Skeletal muscle satellite cell (primary cell): ENCODE measurements at regions not wholly inside any gene's neighbourhood (a gene's known extent, or its start where the extent isn't known, plus 50 kb on each side); places are given as distances from the start of the nearest gene placed in this dataset.

Experiments
- H3K27me3 ChIP-seq: 2 replicates; pipeline ENCODE4 v1.7.0; 2013; ENCODE audit warnings: low read length; ENCODE audit not compliant: control insufficient read depth, insufficient read depth
- H3K36me3 ChIP-seq: 2 replicates; pipeline ENCODE4 v1.7.0; 2013; ENCODE audit warnings: mild to moderate bottlenecking, control low read depth, low read length; ENCODE audit not compliant: insufficient read depth
- H3K4me1 ChIP-seq: 2 replicates; pipeline ENCODE4 v1.7.0; 2013; ENCODE audit warnings: low read length; ENCODE audit not compliant: control insufficient read depth, insufficient read depth
- H3K4me2 ChIP-seq: 2 replicates; pipeline ENCODE4 v1.7.0; 2013; ENCODE audit warnings: mild to moderate bottlenecking, low read length
- H3K4me3 ChIP-seq: 2 replicates; pipeline ENCODE4 v1.7.0; 2013; ENCODE audit warnings: low read length
- H3K9ac ChIP-seq: 2 replicates; pipeline ENCODE4 v1.7.0; 2013; ENCODE audit warnings: mild to moderate bottlenecking, low read depth, low read length, moderate library complexity
- H3K9me3 ChIP-seq: replicated peaks from 2 replicates; pipeline ENCODE4 v1.7.0; 2013; ENCODE audit warnings: mild to moderate bottlenecking, control low read depth, low read length

DNA sequence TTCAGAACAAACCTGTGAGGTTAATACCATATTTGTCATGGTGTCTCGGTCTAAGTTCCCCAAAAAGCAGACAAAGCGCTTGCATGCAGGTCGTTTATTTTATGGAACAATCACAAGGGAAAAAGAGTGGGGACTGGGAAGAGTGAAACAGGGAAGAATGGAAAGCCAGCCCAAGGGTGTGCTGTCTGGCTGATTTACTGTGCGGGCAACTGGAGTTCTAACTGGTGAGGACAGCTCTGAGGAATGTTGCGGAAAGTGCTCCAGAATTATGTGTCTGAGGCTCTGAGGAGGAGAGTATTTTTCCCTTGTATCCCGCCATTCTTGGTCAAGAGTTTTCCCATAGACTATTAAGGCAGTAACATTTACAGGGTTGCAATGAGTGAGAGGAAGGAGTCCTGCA is 465.4 kb downstream of the RMST start:
- H3K9ac ChIP-seq = no peak overlapping the region
- peaks cover 1% of the 10 kb centered on the region for H3K4me1 ChIP-seq
- no peaks in the 10 kb centered on the region for H3K27me3 ChIP-seq
- no peaks in the 10 kb centered on the region for H3K9me3 ChIP-seq
- H3K4me3 ChIP-seq = no peak overlapping the region
- no peak overlapping the region for H3K4me2 ChIP-seq
- no peaks in the 10 kb centered on the region for H3K36me3 ChIP-seq

DNA sequence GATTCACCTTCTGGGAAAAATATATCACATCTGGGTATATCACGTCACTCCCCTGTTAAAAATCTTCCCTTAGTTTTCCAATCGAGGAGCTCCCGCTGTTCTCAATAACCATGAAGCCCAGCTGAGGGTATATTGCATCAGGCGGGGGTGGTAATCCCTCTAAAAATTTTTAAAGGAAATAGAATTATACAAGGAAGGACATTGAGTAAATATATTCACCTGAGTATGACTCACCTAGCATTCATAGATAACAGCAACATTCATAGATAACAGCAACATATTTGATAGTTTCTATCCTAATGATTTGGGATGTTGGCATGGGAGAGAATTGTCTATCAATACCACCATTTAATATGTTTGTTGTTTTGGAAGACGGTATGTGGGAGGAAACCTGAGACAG is 473.6 kb downstream of the RMST start:
- no peak overlapping the region for H3K4me2 ChIP-seq
- no peaks in the 10 kb centered on the region for H3K36me3 ChIP-seq
- no peaks in the 10 kb centered on the region for H3K9me3 ChIP-seq
- peaks cover 23% of the 10 kb centered on the region for H3K4me1 ChIP-seq
- H3K9ac ChIP-seq = no peak overlapping the region
- no peaks in the 10 kb centered on the region for H3K27me3 ChIP-seq
- H3K4me3 ChIP-seq = no peak overlapping the region

- H3K36me3 ChIP-seq = no peaks in the 10 kb centered on the region
- H3K4me3 ChIP-seq = no peak overlapping the region
- H3K9me3 ChIP-seq = no peaks in the 10 kb centered on the region
- no peaks in the 10 kb centered on the region for H3K27me3 ChIP-seq
- H3K4me1 ChIP-seq = peaks cover 23% of the 10 kb centered on the region
- no peak overlapping the region for H3K4me2 ChIP-seq
- no peak overlapping the region for H3K9ac ChIP-seq
Observed at GRCh38 chr12:97938031-97938430, 475.4 kb downstream of the RMST start.

- Histone ChIP-seq H3K4me3 (no peak overlapping the region), H3K9me3 (no peaks in the 10 kb centered on the region), H3K9ac (peak overlapping the region; percentile 2), H3K27me3 (no peaks in the 10 kb centered on the region), H3K36me3 (no peaks in the 10 kb centered on the region), H3K4me2 (no peak overlapping the region), H3K4me1 (peaks cover 23% of the 10 kb centered on the region)
Observed at GRCh38 chr12:97939156-97939555, 476.6 kb downstream of the RMST start.

GRCh38 chr12:97940105-97940504 is 477.5 kb downstream of the RMST start:
- H3K4me3 ChIP-seq = no peak overlapping the region
- H3K9ac ChIP-seq = peak overlapping the region; percentile 2
- peaks cover 27% of the 10 kb centered on the region for H3K4me1 ChIP-seq
- no peak overlapping the region for H3K4me2 ChIP-seq
- no peaks in the 10 kb centered on the region for H3K9me3 ChIP-seq
- H3K27me3 ChIP-seq = no peaks in the 10 kb centered on the region
- no peaks in the 10 kb centered on the region for H3K36me3 ChIP-seq

DNA sequence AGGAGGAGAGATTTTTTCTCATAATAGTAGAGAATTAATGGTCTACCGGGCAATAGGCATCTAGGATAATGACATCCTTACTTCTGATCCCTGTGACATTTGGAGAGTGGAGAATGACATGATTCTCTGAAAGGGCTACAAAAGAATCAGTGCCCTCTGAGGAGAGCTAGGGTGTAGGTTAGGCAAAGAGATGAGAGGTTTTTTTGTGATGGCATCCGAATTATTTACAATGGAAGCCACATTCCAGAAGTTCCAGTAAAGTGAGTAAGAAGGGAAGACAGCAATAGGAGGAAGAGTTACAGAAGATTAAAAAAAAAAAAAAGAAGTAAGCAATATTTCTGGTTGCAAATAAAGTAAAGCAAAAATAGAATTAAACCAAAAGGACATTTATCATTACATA is 478.0 kb downstream of the RMST start:
- no peaks in the 10 kb centered on the region for H3K27me3 ChIP-seq
- no peak overlapping the region for H3K9ac ChIP-seq

GRCh38 chr12:97941686-97942354 is 479.2 kb downstream of the RMST start:
- no peak overlapping the region for H3K4me3 ChIP-seq
- H3K9me3 ChIP-seq = no peaks in the 10 kb centered on the region
- no peaks in the 10 kb centered on the region for H3K27me3 ChIP-seq
- H3K4me2 ChIP-seq = no peak overlapping the region
- H3K9ac ChIP-seq = no peak overlapping the region
- no peaks in the 10 kb centered on the region for H3K36me3 ChIP-seq
- H3K4me1 ChIP-seq = peaks cover 27% of the 10 kb centered on the region

More for the DNA sequence above, 478.0 kb downstream of the RMST start:
- Histone ChIP-seq H3K4me1 (peaks cover 27% of the 10 kb centered on the region), H3K36me3 (no peaks in the 10 kb centered on the region), H3K9me3 (no peaks in the 10 kb centered on the region), H3K4me2 (peak overlapping the region; percentile 27), H3K4me3 (no peak overlapping the region)

- Histone ChIP-seq H3K4me3 (no peak overlapping the region), H3K4me1 (peaks cover 27% of the 10 kb centered on the region), H3K9ac (no peak overlapping the region), H3K36me3 (no peaks in the 10 kb centered on the region), H3K4me2 (no peak overlapping the region), H3K27me3 (no peaks in the 10 kb centered on the region), H3K9me3 (no peaks in the 10 kb centered on the region)
Observed at GRCh38 chr12:97943359-97943758, 480.8 kb downstream of the RMST start.

GRCh38 chr12:97944576-97944975 is 482.0 kb downstream of the RMST start:
- Histone ChIP-seq H3K4me1 (peaks cover 18% of the 10 kb centered on the region), H3K4me3 (no peak overlapping the region), H3K9ac (no peak overlapping the region), H3K9me3 (peaks cover 5% of the 10 kb centered on the region), H3K36me3 (no peaks in the 10 kb centered on the region), H3K4me2 (no peak overlapping the region), H3K27me3 (no peaks in the 10 kb centered on the region)

DNA sequence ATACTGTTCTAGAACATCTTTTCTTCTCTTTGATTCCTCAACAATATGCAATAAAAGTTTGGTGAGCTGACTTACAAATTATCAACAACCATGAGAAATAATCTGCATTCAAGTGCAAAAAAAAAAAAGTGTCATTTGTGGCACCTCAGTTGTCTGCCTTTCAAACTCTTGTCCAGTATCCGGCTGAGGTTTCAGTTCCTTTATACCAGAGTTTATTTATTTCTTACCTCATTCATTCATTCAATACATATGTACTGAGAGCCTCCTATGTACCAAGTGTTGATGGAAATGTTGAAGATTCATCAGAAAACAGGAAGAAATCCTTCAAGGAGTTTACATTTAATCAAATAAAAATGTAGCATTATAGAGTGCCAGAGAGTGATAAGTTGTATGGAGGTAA is 484.1 kb downstream of the RMST start:
- no peak overlapping the region for H3K4me3 ChIP-seq
- H3K4me1 ChIP-seq = peaks cover 4% of the 10 kb centered on the region
- no peak overlapping the region for H3K9ac ChIP-seq
- H3K9me3 ChIP-seq = peaks cover 5% of the 10 kb centered on the region
- H3K27me3 ChIP-seq = no peaks in the 10 kb centered on the region
- H3K36me3 ChIP-seq = no peaks in the 10 kb centered on the region
- no peak overlapping the region for H3K4me2 ChIP-seq

- Histone ChIP-seq H3K9me3 (peaks cover 5% of the 10 kb centered on the region), H3K36me3 (no peaks in the 10 kb centered on the region), H3K9ac (no peak overlapping the region), H3K4me1 (peaks cover 4% of the 10 kb centered on the region), H3K4me3 (no peak overlapping the region), H3K27me3 (no peaks in the 10 kb centered on the region), H3K4me2 (no peak overlapping the region)
Observed at GRCh38 chr12:97948591-97948990, 486.0 kb downstream of the RMST start.

- H3K27me3 ChIP-seq = no peaks in the 10 kb centered on the region
- no peaks in the 10 kb centered on the region for H3K4me1 ChIP-seq
- H3K36me3 ChIP-seq = no peaks in the 10 kb centered on the region
- peaks cover 12% of the 10 kb centered on the region for H3K9me3 ChIP-seq
- no peak overlapping the region for H3K4me3 ChIP-seq
- H3K9ac ChIP-seq = no peak overlapping the region
- no peak overlapping the region for H3K4me2 ChIP-seq
Observed at GRCh38 chr12:97951239-97951638, 488.6 kb downstream of the RMST start.
